Subcutaneous abdominal adipose tissue (tissue), 5 donors: ENCODE measurements at regions not wholly inside any gene's neighbourhood (a gene's known extent, or its start where the extent isn't known, plus 50 kb on each side); places are given as distances from the start of the nearest gene placed in this dataset.

Source experiments
- H3K27ac ChIP-seq: one replicate; pipeline ENCODE4 v1.7.0; 2013; ENCODE audit warnings: low read depth, mild to moderate bottlenecking, inconsistent platforms, low read length, moderate library complexity
- H3K27me3 ChIP-seq, 5 donors: one replicate each; pipeline ENCODE4 v1.7.0; 2013; ENCODE audit warnings: low read length in 5 of 5, inconsistent platforms in 1 of 5; ENCODE audit not compliant: control insufficient read depth in 5 of 5, insufficient read depth in 4 of 5
- H3K36me3 ChIP-seq, 5 donors: one replicate each; pipeline ENCODE4 v1.7.0; 2013; ENCODE audit warnings: low read length in 5 of 5; ENCODE audit not compliant: control insufficient read depth in 5 of 5, insufficient read depth in 5 of 5
- H3K4me1 ChIP-seq, 5 donors: one replicate each; pipeline ENCODE4 v1.7.0; 2013; ENCODE audit warnings: low read length in 5 of 5, mild to moderate bottlenecking in 3 of 5, moderate library complexity in 1 of 5; ENCODE audit not compliant: control insufficient read depth in 5 of 5, insufficient read depth in 5 of 5
- H3K4me3 ChIP-seq, 5 donors: one replicate each; pipeline ENCODE4 v1.7.0; 2013; ENCODE audit warnings: low read length in 5 of 5, low read depth in 1 of 5
- H3K9ac ChIP-seq, 5 donors: one replicate each; pipeline ENCODE4 v1.7.0; 2013; ENCODE audit warnings: low read length in 5 of 5, mild to moderate bottlenecking in 4 of 5, moderate library complexity in 3 of 5
- H3K9me3 ChIP-seq, 5 donors: one replicate each; pipeline ENCODE4 v1.7.0; 2013; ENCODE audit warnings: low read length in 5 of 5; ENCODE audit not compliant: control insufficient read depth in 5 of 5
- donor health status: healthy.
- donor health status: healthy.
- donor health status: healthy.
- donor health status: healthy.
- donor health status: healthy.

DNA sequence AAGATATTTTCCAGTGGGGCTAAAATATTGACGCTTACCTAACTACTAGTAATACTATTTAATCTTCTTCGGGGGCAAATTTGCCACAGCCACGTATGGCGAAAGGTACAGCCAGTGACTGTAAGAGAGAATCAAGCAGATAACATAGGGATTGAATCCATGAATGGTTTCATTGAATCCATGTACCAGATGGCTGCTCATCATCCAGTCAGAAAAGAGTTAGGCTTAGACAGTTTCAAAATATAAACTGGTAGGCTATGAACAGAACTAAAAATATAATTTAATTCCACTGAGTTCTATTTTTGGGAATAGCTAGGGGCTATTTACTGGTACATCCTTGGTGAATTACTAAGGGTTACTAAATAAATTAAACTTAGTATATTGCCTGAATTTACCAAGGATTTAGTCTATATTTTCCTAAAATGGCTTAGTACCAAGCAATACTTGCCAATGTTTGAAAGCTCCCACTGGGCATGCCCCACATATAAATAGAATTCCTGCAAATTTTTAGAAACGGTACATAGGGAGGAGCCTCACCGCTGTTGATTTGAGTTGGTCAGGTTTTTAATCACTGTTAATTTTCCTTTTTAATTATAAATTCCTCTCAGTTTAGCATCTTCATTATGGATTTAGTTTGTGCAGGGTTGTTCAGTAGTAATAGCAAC, 55.8 kb upstream of the VLDLR start:
- no peak overlapping the region for H3K4me3 ChIP-seq
- no peaks in the 10 kb centered on the region for H3K27me3 ChIP-seq
- H3K9ac ChIP-seq = no peak overlapping the region
- no peak overlapping the region for H3K27ac ChIP-seq
- H3K4me1 ChIP-seq = peaks cover 0 to 41% (median 12%) of the 10 kb centered on the region in 5 donors
- peaks cover 0 to 5% (median 0%) of the 10 kb centered on the region in 5 donors for H3K9me3 ChIP-seq
- peaks cover 0 to 6% (median 0%) of the 10 kb centered on the region in 5 donors for H3K36me3 ChIP-seq

- Histone ChIP-seq H3K27me3 (no peaks in the 10 kb centered on the region), H3K27ac (peak overlapping the region; percentile 71), H3K9me3 (peaks cover 0 to 5% (median 0%) of the 10 kb centered on the region in 5 donors), H3K9ac (no peak overlapping the region), H3K36me3 (peaks cover 0 to 6% (median 0%) of the 10 kb centered on the region in 5 donors), H3K4me3 (no peak overlapping the region), H3K4me1 (peaks cover 2 to 44% (median 16%) of the 10 kb centered on the region in 5 donors)
Observed at GRCh38 chr9:2567922-2568321, 53.7 kb upstream of the VLDLR start.

GRCh38 chr9:2568689-2569088, 52.9 kb upstream of the VLDLR start:
- H3K27ac ChIP-seq = peak overlapping the region; percentile 71
- H3K4me1 ChIP-seq = peaks cover 2 to 44% (median 16%) of the 10 kb centered on the region in 5 donors
- peak overlapping the region in 2 of 5 donors; percentile 5 to 10 for H3K9ac ChIP-seq
- peaks cover 0 to 5% (median 0%) of the 10 kb centered on the region in 5 donors for H3K9me3 ChIP-seq
- H3K36me3 ChIP-seq = peaks cover 0 to 2% (median 0%) of the 10 kb centered on the region in 5 donors
- no peaks in the 10 kb centered on the region for H3K27me3 ChIP-seq
- no peak overlapping the region for H3K4me3 ChIP-seq

GRCh38 chr9:2570615-2571479, 50.7 kb upstream of the VLDLR start:
- Histone ChIP-seq H3K9me3 (peaks cover 0 to 5% (median 0%) of the 10 kb centered on the region in 5 donors), H3K9ac (peak overlapping the region in 2 of 5 donors; percentile 2 to 61), H3K4me3 (peak overlapping the region in 2 of 5 donors; percentile 0 to 11), H3K4me1 (peaks cover 2 to 44% (median 21%) of the 10 kb centered on the region in 5 donors), H3K27me3 (no peaks in the 10 kb centered on the region), H3K27ac (peak overlapping the region; percentile 86), H3K36me3 (no peaks in the 10 kb centered on the region)
